Liver (tissue), 3 donors: ENCODE measurements at regions not wholly inside any gene's neighbourhood (a gene's known extent, or its start where the extent isn't known, plus 50 kb on each side); places are given as distances from the start of the nearest gene placed in this dataset.

Experiments used
- CTCF ChIP-seq: fragments of 150-350 bp; IDR thresholded peaks from 2 replicates; pipeline ENCODE4 v1.5.1; 2017; ENCODE audit warnings: improper control_type of control experiment, low read depth, low read length; ENCODE audit not compliant: missing input control
- EGR1 ChIP-seq, 2 donors: IDR thresholded peaks; 2 replicates each; pipeline ENCODE4 v1.6.1; 2016 to 2018; ENCODE audit warnings: antibody characterized with exemption in 2 of 2, low read depth in 2 of 2
- GABPA ChIP-seq, 2 donors: IDR thresholded peaks in 1 of 2; conservative IDR thresholded peaks in 1 of 2; 2 replicates each; pipeline ENCODE4 v1.6.1; 2016; ENCODE audit warnings: antibody characterized with exemption in 2 of 2, mild to moderate bottlenecking in 1 of 2, moderate library complexity in 1 of 2
- HNF4A ChIP-seq, 2 donors: conservative IDR thresholded peaks; 2 replicates each; pipeline ENCODE4 v1.6.1; 2016; ENCODE audit warnings: antibody characterized with exemption in 2 of 2, mild to moderate bottlenecking in 2 of 2
- JUND ChIP-seq, 2 donors: IDR thresholded peaks; 2 replicates each; pipeline ENCODE4 v1.6.1; 2016; ENCODE audit warnings: antibody characterized with exemption in 2 of 2
- MAX ChIP-seq: IDR thresholded peaks from 2 replicates; pipeline ENCODE4 v1.6.1; 2016; ENCODE audit warnings: antibody characterized with exemption
- RAD21 ChIP-seq, 2 donors: IDR thresholded peaks; 2 replicates each; pipeline ENCODE4 v1.6.1; 2016; ENCODE audit warnings: antibody characterized with exemption in 2 of 2, mild to moderate bottlenecking in 2 of 2
- SP1 ChIP-seq: IDR thresholded peaks from 2 replicates; pipeline ENCODE4 v1.6.1; 2018; ENCODE audit warnings: antibody characterized with exemption, mild to moderate bottlenecking
- TAF1 ChIP-seq: conservative IDR thresholded peaks from 2 replicates; pipeline ENCODE4 v1.6.1; 2016; ENCODE audit warnings: antibody characterized with exemption, mild to moderate bottlenecking
- YY1 ChIP-seq: IDR thresholded peaks from 2 replicates; pipeline ENCODE4 v1.6.1; 2016; ENCODE audit warnings: antibody characterized with exemption, mild to moderate bottlenecking
- ZBTB33 ChIP-seq: IDR thresholded peaks from 2 replicates; pipeline ENCODE4 v1.6.1; 2016; ENCODE audit warnings: antibody characterized with exemption
- TF ChIP-seq, protein P1 (sequence below): IDR thresholded peaks from 2 replicates; pipeline ENCODE4 v1.6.1; 2016; ENCODE audit warnings: antibody characterized with exemption, mild to moderate bottlenecking
- TF ChIP-seq, protein P2 (sequence below): IDR thresholded peaks from 2 replicates; pipeline ENCODE4 v1.6.1; 2016; ENCODE audit warnings: antibody characterized with exemption
- donor health status: healthy.
- donor health status: healthy.

- TF ChIP-seq JUND (IDR thresholded peaks at IDR 0.05) (no peak), EGR1 (IDR thresholded peaks at IDR 0.05; ENCODE audit: low read depth in 2 of 2) (no peak), CTCF (no peak), RAD21 (IDR thresholded peaks at IDR 0.05) (no peak), GABPA (IDR thresholded peaks at IDR 0.05 in 1 of 2, conservative IDR thresholded peaks at IDR 0.05 in 1 of 2) (no peak), SP1 (no peak), MAX (no peak), ZBTB33 (no peak), TAF1 (no peak), YY1 (no peak), HNF4A (conservative IDR thresholded peaks at IDR 0.05) (no peak)
- TF ChIP-seq, protein P1, sequence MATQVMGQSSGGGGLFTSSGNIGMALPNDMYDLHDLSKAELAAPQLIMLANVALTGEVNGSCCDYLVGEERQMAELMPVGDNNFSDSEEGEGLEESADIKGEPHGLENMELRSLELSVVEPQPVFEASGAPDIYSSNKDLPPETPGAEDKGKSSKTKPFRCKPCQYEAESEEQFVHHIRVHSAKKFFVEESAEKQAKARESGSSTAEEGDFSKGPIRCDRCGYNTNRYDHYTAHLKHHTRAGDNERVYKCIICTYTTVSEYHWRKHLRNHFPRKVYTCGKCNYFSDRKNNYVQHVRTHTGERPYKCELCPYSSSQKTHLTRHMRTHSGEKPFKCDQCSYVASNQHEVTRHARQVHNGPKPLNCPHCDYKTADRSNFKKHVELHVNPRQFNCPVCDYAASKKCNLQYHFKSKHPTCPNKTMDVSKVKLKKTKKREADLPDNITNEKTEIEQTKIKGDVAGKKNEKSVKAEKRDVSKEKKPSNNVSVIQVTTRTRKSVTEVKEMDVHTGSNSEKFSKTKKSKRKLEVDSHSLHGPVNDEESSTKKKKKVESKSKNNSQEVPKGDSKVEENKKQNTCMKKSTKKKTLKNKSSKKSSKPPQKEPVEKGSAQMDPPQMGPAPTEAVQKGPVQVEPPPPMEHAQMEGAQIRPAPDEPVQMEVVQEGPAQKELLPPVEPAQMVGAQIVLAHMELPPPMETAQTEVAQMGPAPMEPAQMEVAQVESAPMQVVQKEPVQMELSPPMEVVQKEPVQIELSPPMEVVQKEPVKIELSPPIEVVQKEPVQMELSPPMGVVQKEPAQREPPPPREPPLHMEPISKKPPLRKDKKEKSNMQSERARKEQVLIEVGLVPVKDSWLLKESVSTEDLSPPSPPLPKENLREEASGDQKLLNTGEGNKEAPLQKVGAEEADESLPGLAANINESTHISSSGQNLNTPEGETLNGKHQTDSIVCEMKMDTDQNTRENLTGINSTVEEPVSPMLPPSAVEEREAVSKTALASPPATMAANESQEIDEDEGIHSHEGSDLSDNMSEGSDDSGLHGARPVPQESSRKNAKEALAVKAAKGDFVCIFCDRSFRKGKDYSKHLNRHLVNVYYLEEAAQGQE = no peak
- TF ChIP-seq, protein P2, sequence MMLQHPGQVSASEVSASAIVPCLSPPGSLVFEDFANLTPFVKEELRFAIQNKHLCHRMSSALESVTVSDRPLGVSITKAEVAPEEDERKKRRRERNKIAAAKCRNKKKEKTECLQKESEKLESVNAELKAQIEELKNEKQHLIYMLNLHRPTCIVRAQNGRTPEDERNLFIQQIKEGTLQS = no peak
Measured at GRCh38 chr2:15764683-15765011, 173.0 kb downstream of the DDX1 start.
